ENCODE measurements at regions not wholly inside any gene's neighbourhood (a gene's known extent, or its start where the extent isn't known, plus 50 kb on each side); places are given as distances from the start of the nearest gene placed in this dataset.

- no peak for DNase-seq
Measured at GRCh38 chr2:121006743-121007489, 271.2 kb downstream of the GLI2 start.

- DNase-seq: no peak
Measured at GRCh38 chr2:121007490-121007853, 271.8 kb downstream of the GLI2 start.

- DNase-seq: no peak
Measured at GRCh38 chr2:121008975-121009374, 273.3 kb downstream of the GLI2 start.

GRCh38 chr2:121010998-121011397 lies 274.0 kb downstream of the TFCP2L1 start:
- no peak for DNase-seq

GRCh38 chr2:121014876-121015275 lies 270.1 kb downstream of the TFCP2L1 start:
- DNase-seq: no peak

- DNase-seq: no peak
Measured at GRCh38 chr2:121015971-121016485, 269.0 kb downstream of the TFCP2L1 start.

GRCh38 chr2:121017396-121017795 lies 267.6 kb downstream of the TFCP2L1 start:
- DNase-seq: peak in 1 of 56 donors; percentile 4

- no peak for DNase-seq
Measured at GRCh38 chr2:121018136-121019061, 266.6 kb downstream of the TFCP2L1 start.

- peak in 8 of 56 donors; percentile 8 to 31 (median 22) for DNase-seq
Measured at GRCh38 chr2:121019071-121019470, 265.9 kb downstream of the TFCP2L1 start.

GRCh38 chr2:121019756-121020155 lies 265.2 kb downstream of the TFCP2L1 start:
- DNase-seq: no peak

- no peak for DNase-seq
Measured at GRCh38 chr2:121021685-121022084, 263.3 kb downstream of the TFCP2L1 start.

- no peak for DNase-seq
Measured at GRCh38 chr2:121028577-121028976, 256.4 kb downstream of the TFCP2L1 start.

- no peak for DNase-seq
Measured at GRCh38 chr2:121030523-121030922, 254.5 kb downstream of the TFCP2L1 start.

- no peak for DNase-seq
Measured at GRCh38 chr2:121031568-121032340, 253.2 kb downstream of the TFCP2L1 start.

- DNase-seq: no peak
Measured at GRCh38 chr2:121033461-121033996, 251.5 kb downstream of the TFCP2L1 start.

GRCh38 chr2:121034551-121034950 lies 250.5 kb downstream of the TFCP2L1 start:
- no peak for DNase-seq

- no peak for DNase-seq
Measured at GRCh38 chr2:121036226-121036692, 248.7 kb downstream of the TFCP2L1 start.

- no peak for DNase-seq
Measured at GRCh38 chr2:121037480-121037879, 247.5 kb downstream of the TFCP2L1 start.

GRCh38 chr2:121038031-121038430 lies 247.0 kb downstream of the TFCP2L1 start:
- no peak for DNase-seq

GRCh38 chr2:121038431-121038830 lies 246.6 kb downstream of the TFCP2L1 start:
- no peak for DNase-seq
